Caco-2 (cell line): ENCODE measurements at regions not wholly inside any gene's neighbourhood (a gene's known extent, or its start where the extent isn't known, plus 50 kb on each side); places are given as distances from the start of the nearest gene placed in this dataset.

Experiments used
- BruUV-seq: library from RNA; stranded (reverse); fragments of 400-500 nt; replicated peaks from 2 replicates; lab custom pipeline; 2021; lab: Mats Ljungman, UMichigan
- CTCF ChIA-PET: fragments of 300-600 bp; sonication (Branson Sonifier 250); formaldehyde crosslinking; loops from one replicate; lab custom pipeline; 2022; ENCODE audit warnings: antibody characterized with exemption; lab: Charles Lee
- POLR2A ChIA-PET: fragments of 300-600 bp; sonication (Branson Sonifier 250); formaldehyde crosslinking; loops from one replicate; lab custom pipeline; 2022; ENCODE audit warnings: antibody characterized with exemption; lab: Charles Lee
- DNase-seq, 2 experiments: peaks; one replicate each; pipeline versions ENCODE4 v3.0.0 to v3.0.0-alpha.2; 2020 to 2022
- H3K27me3 ChIP-seq: replicated peaks from 2 replicates; pipeline ENCODE4 v1.6.0; 2011; ENCODE audit warnings: low read length; ENCODE audit not compliant: control insufficient read depth, insufficient read depth
- H3K36me3 ChIP-seq: 2 replicates; pipeline ENCODE4 v1.5.1; 2011; ENCODE audit warnings: low read length; ENCODE audit not compliant: control insufficient read depth, insufficient read depth
- H3K4me1 ChIP-seq: fragments of 250-450 bp; sonication (Bioruptor Pico); 2 replicates; pipeline ENCODE4 v1.5.1; 2020; ENCODE audit warnings: mild to moderate bottlenecking
- H3K4me3 ChIP-seq: 2 replicates; pipeline ENCODE4 v1.5.1; 2011; ENCODE audit warnings: low read depth, mild to moderate bottlenecking, control low read depth, low read length
- H3K9me3 ChIP-seq: fragments of 250-450 bp; sonication (Bioruptor Pico); 2 replicates; pipeline ENCODE4 v1.5.1; 2020; ENCODE audit warnings: mild to moderate bottlenecking, moderate library complexity
- H3K27ac Mint-ChIP-seq: one replicate; pipeline ENCODE4 v1.8.0; 2022; ENCODE audit warnings: mixed read lengths; ENCODE audit not compliant: unreplicated experiment
- H3K27me3 Mint-ChIP-seq: one replicate; pipeline ENCODE4 v1.8.0; 2022; ENCODE audit warnings: mixed read lengths; ENCODE audit not compliant: insufficient read depth, unreplicated experiment
- H3K36me3 Mint-ChIP-seq: one replicate; pipeline ENCODE4 v1.8.0; 2022; ENCODE audit warnings: mild to moderate bottlenecking, mixed read lengths; ENCODE audit not compliant: insufficient read depth, unreplicated experiment
- H3K4me1 Mint-ChIP-seq: one replicate; pipeline ENCODE4 v1.8.0; 2022; ENCODE audit warnings: low read depth, mixed read lengths; ENCODE audit not compliant: unreplicated experiment
- H3K4me3 Mint-ChIP-seq: one replicate; pipeline ENCODE4 v1.8.0; 2022; ENCODE audit warnings: mild to moderate bottlenecking, moderate library complexity, mixed read lengths; ENCODE audit not compliant: unreplicated experiment
- H3K9me3 Mint-ChIP-seq: one replicate; pipeline ENCODE4 v1.8.0; 2022; ENCODE audit warnings: mixed read lengths; ENCODE audit not compliant: unreplicated experiment
- intact Hi-C: fragments of 100-400 bp; cut with micrococcal nuclease; formaldehyde crosslinking; loops from one replicate; pipeline ENCODE4 v1.10.0; 2022; ENCODE audit not compliant: unreplicated experiment
- TF ChIP-seq, protein P1 (sequence below), 2 experiments: fragments of 200-600 bp in 1 of 2; IDR thresholded peaks; 1 replicate in 1 of 2; 2 replicates in 1 of 2; pipeline versions ENCODE4 v1.5.1 to v1.8.0; 2011 to 2022; ENCODE audit warnings: antibody characterized with exemption in 1 of 2, control low read depth in 1 of 2, inconsistent platforms in 1 of 2, low read depth in 1 of 2, low read length in 1 of 2, mild to moderate bottlenecking in 1 of 2, moderate library complexity in 1 of 2; ENCODE audit not compliant: insufficient read depth in 1 of 2, severe bottlenecking in 1 of 2, unreplicated experiment in 1 of 2

DNA sequence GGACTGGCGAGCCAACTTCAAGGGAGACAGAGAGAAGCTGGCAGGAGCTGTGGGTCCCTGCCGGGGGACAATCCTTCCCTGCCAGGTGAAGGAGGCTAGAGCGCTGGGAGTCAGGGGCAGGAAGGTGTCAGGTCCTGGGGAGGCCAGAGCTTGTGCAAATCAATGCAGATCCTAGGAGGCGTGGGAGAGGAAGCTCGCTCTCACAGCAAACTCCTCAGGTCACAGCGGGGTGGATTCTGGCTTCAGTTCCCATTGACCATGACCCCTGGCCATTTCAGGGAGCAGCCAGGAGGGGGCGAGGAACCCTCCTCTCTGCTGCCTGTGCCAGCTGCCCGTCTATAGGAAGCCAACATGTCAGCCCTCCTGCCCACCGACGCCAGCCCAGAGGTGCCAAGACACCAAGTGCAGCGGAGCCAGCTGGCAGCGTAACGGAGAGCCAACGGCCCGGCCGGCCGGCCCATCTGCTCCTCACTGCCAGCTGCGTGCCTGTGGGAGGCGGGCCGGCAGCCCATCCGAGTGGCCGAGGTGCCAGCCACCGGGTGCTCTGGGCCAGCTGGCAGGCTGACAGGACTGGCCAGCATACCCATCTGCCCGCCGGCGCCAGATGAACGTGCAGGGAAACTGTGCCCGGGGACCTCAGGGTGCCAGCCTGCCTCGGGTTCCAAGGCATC is 374.8 kb downstream of the MIAT start:
- POLR2A ChIA-PET = interaction anchor here (0.6 kb wide), 1 partner anchor 10 kb away, joined by 3 read pairs; no protein-coding TSS in a partner anchor
- H3K4me1 Mint-ChIP-seq = no peaks in the 10 kb centered on the region

DNA sequence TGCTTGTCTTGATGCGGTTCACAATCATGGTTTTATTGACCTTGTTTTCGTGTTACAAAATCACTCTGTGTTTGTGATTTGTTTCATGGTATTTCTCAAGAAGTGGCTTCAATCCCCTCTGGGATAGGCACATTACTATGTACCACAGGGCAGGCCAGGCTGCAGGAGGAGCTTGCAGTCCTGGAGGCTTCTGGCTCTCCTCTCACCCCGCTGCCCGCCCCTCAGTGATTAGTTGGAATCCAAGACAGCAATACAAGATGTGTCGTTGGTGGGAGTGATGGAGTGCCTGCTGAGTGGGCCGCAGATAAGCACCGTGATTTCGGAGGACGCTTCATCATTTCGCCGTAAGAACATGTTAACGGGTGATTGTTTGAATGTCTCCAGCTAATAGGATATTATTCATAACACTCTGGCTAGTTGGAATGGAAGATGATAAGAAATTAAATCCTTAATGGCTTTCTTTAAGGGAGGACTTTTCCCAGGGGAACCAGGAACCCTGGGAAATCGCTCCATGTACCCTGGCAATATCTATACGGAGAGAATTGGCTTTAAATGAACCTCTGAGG is 384.4 kb downstream of the MIAT start:
- no peaks in the 10 kb centered on the region for H3K4me1 Mint-ChIP-seq
- H3K9me3 Mint-ChIP-seq = no peaks in the 10 kb centered on the region
- no peak for DNase-seq
- H3K4me3 Mint-ChIP-seq = no peak overlapping the region
- TF ChIP-seq, protein P1, sequence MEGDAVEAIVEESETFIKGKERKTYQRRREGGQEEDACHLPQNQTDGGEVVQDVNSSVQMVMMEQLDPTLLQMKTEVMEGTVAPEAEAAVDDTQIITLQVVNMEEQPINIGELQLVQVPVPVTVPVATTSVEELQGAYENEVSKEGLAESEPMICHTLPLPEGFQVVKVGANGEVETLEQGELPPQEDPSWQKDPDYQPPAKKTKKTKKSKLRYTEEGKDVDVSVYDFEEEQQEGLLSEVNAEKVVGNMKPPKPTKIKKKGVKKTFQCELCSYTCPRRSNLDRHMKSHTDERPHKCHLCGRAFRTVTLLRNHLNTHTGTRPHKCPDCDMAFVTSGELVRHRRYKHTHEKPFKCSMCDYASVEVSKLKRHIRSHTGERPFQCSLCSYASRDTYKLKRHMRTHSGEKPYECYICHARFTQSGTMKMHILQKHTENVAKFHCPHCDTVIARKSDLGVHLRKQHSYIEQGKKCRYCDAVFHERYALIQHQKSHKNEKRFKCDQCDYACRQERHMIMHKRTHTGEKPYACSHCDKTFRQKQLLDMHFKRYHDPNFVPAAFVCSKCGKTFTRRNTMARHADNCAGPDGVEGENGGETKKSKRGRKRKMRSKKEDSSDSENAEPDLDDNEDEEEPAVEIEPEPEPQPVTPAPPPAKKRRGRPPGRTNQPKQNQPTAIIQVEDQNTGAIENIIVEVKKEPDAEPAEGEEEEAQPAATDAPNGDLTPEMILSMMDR (IDR thresholded peaks at IDR 0.05; ENCODE audit: insufficient read depth in 1 of 2, low read depth in 1 of 2, low read length in 1 of 2, severe bottlenecking in 1 of 2, unreplicated experiment in 1 of 2) = no peak
- H3K9me3 ChIP-seq = no peaks in the 10 kb centered on the region
- CTCF ChIA-PET = no interaction called here
- H3K36me3 Mint-ChIP-seq = no peaks in the 10 kb centered on the region
- intact Hi-C loops = no loop called here
- BruUV-seq = no TSS peak
- no peaks in the 10 kb centered on the region; the same call in 1 of the 2 replicates for H3K27me3 ChIP-seq
- POLR2A ChIA-PET = no interaction called here
- no peak overlapping the region for H3K4me3 ChIP-seq
- H3K27ac Mint-ChIP-seq = no peak overlapping the region
- H3K27me3 Mint-ChIP-seq = no peaks in the 10 kb centered on the region
- no peaks in the 10 kb centered on the region for H3K4me1 ChIP-seq
- H3K36me3 ChIP-seq = no peaks in the 10 kb centered on the region

More for the DNA sequence above, 374.8 kb downstream of the MIAT start:
- Histone ChIP-seq H3K4me3 (no peak overlapping the region), H3K36me3 (no peaks in the 10 kb centered on the region), H3K4me1 (no peaks in the 10 kb centered on the region), H3K27me3 (no peaks in the 10 kb centered on the region; the same call in 1 of the 2 replicates), H3K9me3 (no peaks in the 10 kb centered on the region)
- no peaks in the 10 kb centered on the region for H3K36me3 Mint-ChIP-seq
- intact Hi-C loops = no loop called here
- no peaks in the 10 kb centered on the region for H3K9me3 Mint-ChIP-seq
- TF ChIP-seq, protein P1 (IDR thresholded peaks at IDR 0.05; ENCODE audit: insufficient read depth in 1 of 2, low read depth in 1 of 2, low read length in 1 of 2, severe bottlenecking in 1 of 2, unreplicated experiment in 1 of 2) = no peak
- CTCF ChIA-PET = no interaction called here
- no peak for DNase-seq
- no TSS peak for BruUV-seq
- H3K27ac Mint-ChIP-seq = no peak overlapping the region
- H3K4me3 Mint-ChIP-seq = no peak overlapping the region
- no peaks in the 10 kb centered on the region for H3K27me3 Mint-ChIP-seq

DNA sequence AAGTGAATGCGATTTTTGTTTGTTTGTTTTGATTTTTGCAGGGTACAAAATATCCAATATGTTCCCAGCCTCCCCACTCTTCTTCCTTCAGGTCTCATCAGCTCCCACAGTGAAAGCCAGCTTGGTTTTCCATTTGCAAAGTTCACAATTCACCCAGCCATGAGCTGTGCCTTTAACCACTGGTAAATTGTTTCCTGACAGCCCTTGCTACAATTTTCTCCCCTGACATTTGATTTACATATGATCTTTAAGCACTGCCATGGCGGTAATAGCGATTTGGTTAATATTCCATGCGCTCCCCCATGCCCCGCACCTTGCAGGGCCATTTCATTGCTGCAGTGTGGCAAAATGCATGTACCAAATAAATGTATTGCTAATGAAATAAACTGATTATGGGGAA is 385.9 kb downstream of the MIAT start:
- no peaks in the 10 kb centered on the region for H3K4me1 Mint-ChIP-seq
- BruUV-seq = no TSS peak

More for the DNA sequence above, 385.9 kb downstream of the MIAT start:
- TF ChIP-seq, protein P1 (IDR thresholded peaks at IDR 0.05; ENCODE audit: insufficient read depth in 1 of 2, low read depth in 1 of 2, low read length in 1 of 2, severe bottlenecking in 1 of 2, unreplicated experiment in 1 of 2) = no peak
- Histone ChIP-seq H3K36me3 (no peaks in the 10 kb centered on the region), H3K9me3 (no peaks in the 10 kb centered on the region), H3K4me1 (no peaks in the 10 kb centered on the region), H3K27me3 (no peaks in the 10 kb centered on the region; the same call in 1 of the 2 replicates), H3K4me3 (no peak overlapping the region)
- ChIA-PET POLR2A (no interaction called here), CTCF (no interaction called here)
- H3K27me3 Mint-ChIP-seq = no peaks in the 10 kb centered on the region
- H3K36me3 Mint-ChIP-seq = no peaks in the 10 kb centered on the region
- DNase-seq = no peak
- no peak overlapping the region for H3K4me3 Mint-ChIP-seq
- H3K27ac Mint-ChIP-seq = no peak overlapping the region
- intact Hi-C loops = no loop called here
- H3K9me3 Mint-ChIP-seq = no peaks in the 10 kb centered on the region
